CD4-positive, CD25-positive, alpha-beta regulatory T cell (primary cell): ENCODE measurements at regions not wholly inside any gene's neighbourhood (a gene's known extent, or its start where the extent isn't known, plus 50 kb on each side); places are given as distances from the start of the nearest gene placed in this dataset.

Experiments
- ATAC-seq, 2 donors: fragments of 150-1000 bp; cut with Tn5 transposase; one replicate each; pipeline ENCODE4 v1.10.0; 2021; ENCODE audit warnings: low read depth in 2 of 2, moderate number of reproducible peaks in 2 of 2, moderate library complexity in 1 of 2
- DNase-seq, 3 donors: peaks; one replicate each; pipeline versions ENCODE4 v3.0.0 to v3.0.0-alpha.2; 2012 to 2022; ENCODE audit warnings: mixed read lengths in 1 of 3
- H3K27ac ChIP-seq: one replicate; pipeline ENCODE4 v1.7.0; 2013; ENCODE audit warnings: mild to moderate bottlenecking, low read length; ENCODE audit not compliant: insufficient read depth, poor library complexity, severe bottlenecking
- H3K27me3 ChIP-seq: one replicate; pipeline ENCODE4 v1.7.0; 2013; ENCODE audit warnings: low read length; ENCODE audit not compliant: control insufficient read depth, insufficient read depth
- H3K36me3 ChIP-seq: one replicate; pipeline ENCODE4 v1.7.0; 2013; ENCODE audit warnings: mild to moderate bottlenecking, low read length, moderate library complexity; ENCODE audit not compliant: control insufficient read depth, insufficient read depth
- H3K4me1 ChIP-seq: 2 replicates; pipeline ENCODE4 v1.7.0; 2013; ENCODE audit warnings: mild to moderate bottlenecking, low read length; ENCODE audit not compliant: insufficient read depth, control insufficient read depth, poor library complexity, severe bottlenecking
- H3K4me3 ChIP-seq: one replicate; pipeline ENCODE4 v1.7.0; 2013; ENCODE audit warnings: low read depth, mild to moderate bottlenecking, low read length, moderate library complexity
- H3K9me3 ChIP-seq, 2 experiments: 1 replicate in 1 of 2; 2 replicates in 1 of 2; pipeline ENCODE4 v1.7.0; 2013; ENCODE audit warnings: low read length in 2 of 2, mild to moderate bottlenecking in 1 of 2, moderate library complexity in 1 of 2; ENCODE audit not compliant: control insufficient read depth in 2 of 2
- H3K27ac Mint-ChIP-seq, 3 donors: one replicate each; pipeline ENCODE4 v1.8.0; 2020 to 2022; ENCODE audit warnings: mild to moderate bottlenecking in 3 of 3, mixed read lengths in 3 of 3, moderate library complexity in 2 of 3
- H3K27me3 Mint-ChIP-seq: one replicate; pipeline ENCODE4 v1.8.0; 2022; ENCODE audit warnings: mild to moderate bottlenecking, mixed read lengths
- H3K36me3 Mint-ChIP-seq: one replicate; pipeline ENCODE4 v1.8.0; 2020; ENCODE audit warnings: mixed read lengths
- H3K4me1 Mint-ChIP-seq, 4 donors: one replicate each; pipeline ENCODE4 v1.8.0; 2020 to 2022; ENCODE audit warnings: mixed read lengths in 4 of 4, mild to moderate bottlenecking in 1 of 4
- H3K4me3 Mint-ChIP-seq, 4 donors: one replicate each; pipeline ENCODE4 v1.8.0; 2020 to 2022; ENCODE audit warnings: mild to moderate bottlenecking in 4 of 4, mixed read lengths in 4 of 4, moderate library complexity in 3 of 4
- H3K9me3 Mint-ChIP-seq, 7 donors: one replicate each; pipeline ENCODE4 v1.8.0; 2020 to 2022; ENCODE audit warnings: mixed read lengths in 7 of 7, mild to moderate bottlenecking in 3 of 7, moderate library complexity in 2 of 7

DNA sequence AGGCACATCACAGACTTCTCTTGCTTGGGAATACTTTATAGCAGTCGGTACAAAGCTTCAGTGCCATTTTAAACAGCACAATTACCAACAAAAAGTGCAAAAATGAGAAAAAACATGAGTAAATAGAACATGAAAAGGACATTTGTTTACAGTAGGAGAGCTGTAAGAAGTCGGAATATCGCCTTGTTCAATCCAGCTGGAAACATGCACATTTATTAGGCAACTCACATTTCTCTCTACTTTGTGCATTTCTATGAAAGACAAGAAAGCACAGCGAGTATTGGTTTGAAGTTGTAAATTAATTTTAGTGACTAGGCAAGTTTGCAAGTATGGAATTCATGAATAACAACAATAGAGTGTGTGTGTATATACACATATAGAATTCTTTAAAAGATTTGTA lies 484.7 kb downstream of the DACH1 start:
- Mint-ChIP-seq H3K4me3 (no peak overlapping the region), H3K9me3 (peaks cover 0 to 10% (median 4%) of the 10 kb centered on the region in 7 donors), H3K36me3 (no peaks in the 10 kb centered on the region), H3K27me3 (no peaks in the 10 kb centered on the region), H3K4me1 (no peaks in the 10 kb centered on the region), H3K27ac (no peak overlapping the region)
- no peaks in the 10 kb centered on the region for H3K36me3 ChIP-seq
- H3K27me3 ChIP-seq, result no peaks in the 10 kb centered on the region
- H3K9me3 ChIP-seq, result no peaks in the 10 kb centered on the region
- H3K4me3 ChIP-seq, result no peak overlapping the region
- no peak overlapping the region for H3K27ac ChIP-seq
- ATAC-seq (no peak), DNase-seq (no peak)
- no peaks in the 10 kb centered on the region for H3K4me1 ChIP-seq

DNA sequence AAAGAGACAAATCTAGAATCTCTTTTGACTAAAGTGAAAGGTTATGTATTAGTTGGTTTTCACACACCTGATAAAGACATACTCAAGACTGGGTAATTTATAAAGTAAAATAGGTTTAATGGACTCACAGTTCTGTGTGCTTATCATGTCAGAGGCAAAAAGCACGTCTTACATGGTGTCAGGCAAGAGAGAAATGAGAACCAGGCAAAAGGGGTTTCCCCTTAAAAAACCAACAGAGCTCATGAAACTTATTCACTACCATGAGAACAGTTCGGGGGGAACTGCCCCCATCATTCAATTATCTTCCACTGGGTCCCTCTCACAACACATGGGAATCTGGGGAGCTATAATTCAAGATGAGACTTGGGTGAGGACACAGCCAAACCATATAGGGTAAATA lies 486.8 kb downstream of the DACH1 start:
- no peaks in the 10 kb centered on the region for H3K27me3 Mint-ChIP-seq

DNA sequence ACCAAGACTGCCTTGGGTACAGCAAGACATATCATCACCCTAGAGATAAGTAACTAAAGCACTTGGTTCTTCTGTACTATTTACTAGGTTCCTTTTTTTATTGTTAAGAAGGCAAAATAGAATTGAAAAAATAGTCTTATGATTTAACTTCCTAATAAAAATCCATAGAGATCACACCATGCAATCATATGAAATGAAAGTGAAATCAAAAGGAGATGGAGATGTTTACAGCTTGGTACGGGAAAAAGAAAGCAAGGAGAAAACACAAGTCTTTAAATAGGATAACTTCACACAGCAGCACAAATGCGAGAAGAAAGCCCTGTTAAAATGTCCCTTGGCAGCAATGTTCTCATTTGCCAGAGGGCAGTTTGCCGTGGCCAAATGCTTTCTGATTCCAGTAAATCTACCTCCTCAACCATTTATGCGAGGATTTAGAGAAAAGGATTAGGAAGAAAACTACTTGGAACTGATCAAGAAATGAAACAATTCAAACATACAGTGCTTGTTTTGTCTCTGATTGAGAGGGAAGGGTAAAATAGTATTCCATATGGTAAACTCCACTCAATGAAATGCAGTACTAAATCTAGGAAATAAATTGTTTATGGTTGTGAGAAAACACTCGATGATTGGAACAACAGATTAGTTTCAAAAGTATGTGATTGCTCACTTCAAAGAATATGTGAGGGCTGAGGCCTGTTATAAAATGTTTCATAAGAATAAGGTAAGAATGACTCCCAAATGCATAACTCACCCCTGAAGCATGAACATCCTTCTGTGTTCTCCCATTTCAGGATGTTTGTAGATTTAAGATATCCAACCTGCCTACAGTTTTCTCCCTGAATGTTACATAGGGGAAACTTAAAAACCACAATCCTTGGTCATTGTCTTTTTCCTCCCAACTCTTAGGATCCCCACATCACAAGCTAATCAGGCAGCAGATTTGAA lies 487.8 kb downstream of the DACH1 start:
- H3K27me3 ChIP-seq, result no peaks in the 10 kb centered on the region
- H3K9me3 ChIP-seq, result no peaks in the 10 kb centered on the region
- H3K4me1 ChIP-seq, result no peaks in the 10 kb centered on the region
- H3K27me3 Mint-ChIP-seq, result no peaks in the 10 kb centered on the region
- H3K4me1 Mint-ChIP-seq, result no peaks in the 10 kb centered on the region
- H3K36me3 Mint-ChIP-seq, result no peaks in the 10 kb centered on the region
- DNase-seq (no peak), ATAC-seq (no peak)
- no peak overlapping the region for H3K27ac ChIP-seq
- no peak overlapping the region for H3K4me3 ChIP-seq
- H3K27ac Mint-ChIP-seq, result no peak overlapping the region
- peaks cover 0 to 10% (median 5%) of the 10 kb centered on the region in 7 donors for H3K9me3 Mint-ChIP-seq
- H3K36me3 ChIP-seq, result no peaks in the 10 kb centered on the region
- H3K4me3 Mint-ChIP-seq, result no peak overlapping the region

More for the DNA sequence above, 486.8 kb downstream of the DACH1 start:
- H3K36me3 Mint-ChIP-seq, result no peaks in the 10 kb centered on the region
- Histone ChIP-seq H3K4me3 (no peak overlapping the region), H3K9me3 (no peaks in the 10 kb centered on the region), H3K36me3 (no peaks in the 10 kb centered on the region), H3K27me3 (no peaks in the 10 kb centered on the region), H3K4me1 (no peaks in the 10 kb centered on the region), H3K27ac (no peak overlapping the region)
- DNase-seq, result no peak
- no peak for ATAC-seq
- no peak overlapping the region for H3K27ac Mint-ChIP-seq
- H3K4me1 Mint-ChIP-seq, result no peaks in the 10 kb centered on the region
- H3K9me3 Mint-ChIP-seq, result peaks cover 0 to 10% (median 5%) of the 10 kb centered on the region in 7 donors
- peak overlapping the region in 1 of 4 donors; percentile 43 for H3K4me3 Mint-ChIP-seq

DNA sequence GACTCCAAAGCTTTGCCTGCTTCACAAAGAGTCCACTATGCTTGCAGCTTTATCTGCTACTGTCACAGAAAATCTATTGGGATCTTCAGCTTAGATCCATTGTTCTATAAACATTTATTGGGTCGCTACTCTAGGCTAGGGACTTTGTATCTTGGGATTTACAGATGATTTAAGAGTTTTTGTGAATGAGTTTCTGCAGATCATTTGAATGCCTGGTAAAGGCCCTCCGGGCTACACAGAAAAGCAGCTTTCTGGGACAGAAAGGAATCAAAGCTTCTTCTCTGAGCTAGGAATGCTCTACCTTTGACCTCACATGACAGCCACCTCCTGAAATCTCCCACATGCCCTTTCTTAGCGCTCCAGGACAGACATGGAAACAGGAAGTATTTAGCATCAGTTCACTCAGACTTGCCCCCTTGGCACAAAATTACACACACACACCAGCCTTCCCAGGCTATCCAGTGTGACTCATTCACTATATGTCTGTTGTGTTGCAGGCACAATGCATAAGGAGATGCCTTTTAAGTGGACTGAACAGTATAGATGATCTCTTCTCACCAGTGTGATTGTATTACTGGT lies 492.4 kb downstream of the DACH1 start:
- Histone ChIP-seq H3K36me3 (no peaks in the 10 kb centered on the region), H3K27ac (no peak overlapping the region), H3K27me3 (no peaks in the 10 kb centered on the region), H3K9me3 (no peaks in the 10 kb centered on the region), H3K4me1 (no peaks in the 10 kb centered on the region), H3K4me3 (no peak overlapping the region)
- no peak for ATAC-seq
- H3K27me3 Mint-ChIP-seq, result no peaks in the 10 kb centered on the region
- no peak for DNase-seq
- no peak overlapping the region for H3K4me3 Mint-ChIP-seq
- H3K9me3 Mint-ChIP-seq, result peaks cover 0 to 6% (median 3%) of the 10 kb centered on the region in 7 donors
- H3K4me1 Mint-ChIP-seq, result no peaks in the 10 kb centered on the region
- no peaks in the 10 kb centered on the region for H3K36me3 Mint-ChIP-seq
- H3K27ac Mint-ChIP-seq, result no peak overlapping the region

DNA sequence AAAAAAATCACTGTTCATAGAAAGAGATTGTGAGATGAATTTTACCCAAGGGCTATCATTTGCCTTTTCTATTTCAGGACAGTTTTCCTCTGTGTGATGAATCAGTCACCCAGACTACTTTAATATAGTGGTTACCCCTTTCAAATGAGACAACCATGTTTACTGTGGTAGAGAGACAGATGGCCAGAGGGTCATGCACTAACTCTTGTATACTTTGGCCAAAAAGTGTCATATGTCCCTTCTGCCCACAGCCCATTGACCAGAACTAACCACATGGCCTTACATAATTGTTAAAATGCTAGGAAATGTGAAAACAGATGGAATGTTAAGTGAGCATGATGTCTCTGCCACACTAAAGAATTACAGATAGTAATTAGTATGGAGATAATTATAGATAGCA lies 498.7 kb downstream of the DACH1 start:
- H3K9me3 ChIP-seq, result no peaks in the 10 kb centered on the region
- Mint-ChIP-seq H3K9me3 (peaks cover 0 to 9% (median 5%) of the 10 kb centered on the region in 7 donors), H3K36me3 (no peaks in the 10 kb centered on the region), H3K4me3 (no peak overlapping the region), H3K27me3 (no peaks in the 10 kb centered on the region), H3K27ac (no peak overlapping the region), H3K4me1 (no peaks in the 10 kb centered on the region)
- no peak for DNase-seq
- H3K36me3 ChIP-seq, result no peaks in the 10 kb centered on the region
- H3K4me1 ChIP-seq, result no peaks in the 10 kb centered on the region
- no peak overlapping the region for H3K4me3 ChIP-seq
- no peak for ATAC-seq
- H3K27ac ChIP-seq, result no peak overlapping the region
- H3K27me3 ChIP-seq, result no peaks in the 10 kb centered on the region

DNA sequence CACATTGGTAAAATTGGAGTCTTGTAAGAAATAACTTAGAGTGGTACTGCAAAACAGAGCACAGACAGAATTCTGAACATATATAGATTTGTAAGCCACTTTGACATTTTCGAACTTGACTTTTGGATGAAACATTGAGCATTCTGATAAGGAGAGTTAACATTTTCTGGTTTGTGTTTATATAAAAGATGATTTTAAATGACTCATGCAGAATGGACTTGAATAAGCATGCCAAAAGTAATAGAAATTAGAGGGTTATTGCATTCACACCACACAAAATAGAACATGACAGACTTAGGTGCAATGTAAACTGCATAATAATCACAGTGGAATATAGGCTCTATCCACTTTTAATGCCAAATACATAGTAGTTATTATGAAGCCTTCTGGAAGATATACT lies 507.0 kb downstream of the DACH1 start:
- no peaks in the 10 kb centered on the region for H3K4me1 ChIP-seq
- no peaks in the 10 kb centered on the region for H3K4me1 Mint-ChIP-seq
- no peaks in the 10 kb centered on the region for H3K27me3 ChIP-seq
- DNase-seq (no peak), ATAC-seq (no peak)
- no peak overlapping the region for H3K4me3 Mint-ChIP-seq
- H3K9me3 ChIP-seq, result peaks cover 0 to 4% of the 10 kb centered on the region in 2 experiments
- H3K36me3 ChIP-seq, result no peaks in the 10 kb centered on the region
- H3K36me3 Mint-ChIP-seq, result no peaks in the 10 kb centered on the region
- H3K27me3 Mint-ChIP-seq, result no peaks in the 10 kb centered on the region
- no peak overlapping the region for H3K27ac Mint-ChIP-seq
- no peak overlapping the region for H3K4me3 ChIP-seq
- H3K27ac ChIP-seq, result no peak overlapping the region
- H3K9me3 Mint-ChIP-seq, result peaks cover 0 to 30% (median 10%) of the 10 kb centered on the region in 7 donors

DNA sequence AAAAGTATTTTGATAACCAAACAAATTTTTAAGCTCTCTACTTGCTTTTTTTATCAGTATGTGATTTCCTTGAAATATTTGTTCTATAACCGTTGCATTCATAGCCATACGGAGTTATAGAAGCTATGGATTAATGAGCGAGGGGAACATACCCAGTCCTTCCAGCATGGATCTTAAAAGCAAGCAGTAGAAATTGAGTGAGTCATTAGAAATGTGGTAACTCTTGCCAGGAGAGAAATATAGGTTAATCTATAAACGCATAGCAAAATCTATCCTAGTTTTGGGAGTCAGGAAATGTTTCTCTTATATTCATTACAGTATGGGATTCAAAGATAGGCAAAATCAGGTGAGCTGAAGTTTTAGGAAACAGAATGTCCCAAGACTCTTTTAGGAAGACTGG lies 507.4 kb downstream of the DACH1 start:
- Histone ChIP-seq H3K27me3 (no peaks in the 10 kb centered on the region), H3K36me3 (no peaks in the 10 kb centered on the region), H3K9me3 (peaks cover 0 to 4% of the 10 kb centered on the region in 2 experiments), H3K27ac (no peak overlapping the region), H3K4me1 (no peaks in the 10 kb centered on the region), H3K4me3 (no peak overlapping the region)
- no peaks in the 10 kb centered on the region for H3K27me3 Mint-ChIP-seq
- no peak for DNase-seq
- no peaks in the 10 kb centered on the region for H3K36me3 Mint-ChIP-seq
- H3K4me3 Mint-ChIP-seq, result no peak overlapping the region
- H3K9me3 Mint-ChIP-seq, result peaks cover 0 to 32% (median 12%) of the 10 kb centered on the region in 7 donors
- H3K27ac Mint-ChIP-seq, result no peak overlapping the region
- no peak for ATAC-seq
- no peaks in the 10 kb centered on the region for H3K4me1 Mint-ChIP-seq
